Activated CD4-positive, CD25-positive, alpha-beta regulatory T cell treated with anti-CD3 and anti-CD28 coated beads, Interleukin-2, amount 50 U/mL, for 24 hours (primary cell): ENCODE measurements at regions not wholly inside any gene's neighbourhood (a gene's known extent, or its start where the extent isn't known, plus 50 kb on each side); places are given as distances from the start of the nearest gene placed in this dataset.
"Not testable (repeated sequence)": the region's sequence is repeated elsewhere in the genome, so short reads cannot be mapped to it uniquely, and the experiment has no call there.

Source experiments
- ATAC-seq, 2 donors: fragments of 150-1000 bp; cut with Tn5 transposase; one replicate each; pipeline ENCODE4 v1.10.0; 2021; ENCODE audit warnings: mild to moderate bottlenecking in 1 of 2, moderate library complexity in 1 of 2

DNA sequence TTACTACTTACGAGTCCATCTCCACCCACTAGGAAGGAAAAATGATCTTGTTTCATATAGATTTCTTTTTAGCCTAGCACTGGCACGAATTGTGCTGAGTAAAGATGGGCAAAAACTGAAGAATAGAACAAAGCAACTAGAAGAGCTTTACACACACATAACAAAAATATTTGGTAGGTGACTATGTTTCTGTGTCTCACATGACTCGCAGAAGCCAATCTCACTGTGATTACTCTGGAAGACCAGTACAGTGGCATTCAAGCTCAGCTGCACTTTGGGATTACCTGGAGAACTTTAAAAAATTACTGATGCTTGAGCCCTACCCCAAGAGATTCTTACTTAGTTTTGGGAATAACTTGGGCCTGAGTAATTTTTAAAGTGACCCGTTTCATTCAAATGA is 378.7 kb downstream of the METTL4 start:
- no peak for ATAC-seq

DNA sequence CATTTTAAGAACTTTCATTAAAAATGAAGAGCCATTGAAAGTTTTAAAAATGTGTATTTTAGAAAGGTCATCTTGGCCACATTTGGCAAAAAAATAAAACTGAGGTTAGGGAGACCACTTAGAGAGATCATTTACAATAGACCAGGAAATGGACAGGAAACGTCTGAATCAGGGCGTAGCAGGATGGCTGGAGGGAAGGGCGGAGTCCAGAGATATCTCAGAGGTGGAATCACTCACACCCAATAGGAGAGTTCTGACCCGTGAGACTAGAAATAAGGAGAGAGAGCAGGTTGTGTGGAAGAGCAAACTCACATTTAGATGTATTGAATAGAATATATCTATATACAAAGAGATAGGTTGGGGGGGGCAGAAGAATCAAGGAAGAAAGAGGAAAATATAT is 373.4 kb downstream of the METTL4 start:
- ATAC-seq: no peak

DNA sequence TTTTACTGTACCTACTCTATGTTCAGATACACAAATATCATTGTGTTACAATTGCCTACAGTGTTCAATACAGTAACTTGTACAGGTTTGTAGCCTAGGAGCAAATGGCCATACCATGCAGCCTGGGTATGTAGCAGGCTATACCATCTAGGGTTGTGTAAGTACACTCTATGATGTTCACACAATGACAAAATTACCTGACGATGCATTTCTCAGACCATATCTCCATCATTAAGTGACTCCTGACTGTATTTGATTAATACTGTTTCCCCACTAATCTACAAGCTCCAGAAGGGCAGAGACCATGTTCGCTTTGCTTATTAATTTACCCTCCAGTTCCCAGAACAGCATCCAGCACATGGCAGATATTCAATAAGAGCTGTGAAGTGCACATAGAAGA is 372.2 kb downstream of the METTL4 start:
- no peak for ATAC-seq

DNA sequence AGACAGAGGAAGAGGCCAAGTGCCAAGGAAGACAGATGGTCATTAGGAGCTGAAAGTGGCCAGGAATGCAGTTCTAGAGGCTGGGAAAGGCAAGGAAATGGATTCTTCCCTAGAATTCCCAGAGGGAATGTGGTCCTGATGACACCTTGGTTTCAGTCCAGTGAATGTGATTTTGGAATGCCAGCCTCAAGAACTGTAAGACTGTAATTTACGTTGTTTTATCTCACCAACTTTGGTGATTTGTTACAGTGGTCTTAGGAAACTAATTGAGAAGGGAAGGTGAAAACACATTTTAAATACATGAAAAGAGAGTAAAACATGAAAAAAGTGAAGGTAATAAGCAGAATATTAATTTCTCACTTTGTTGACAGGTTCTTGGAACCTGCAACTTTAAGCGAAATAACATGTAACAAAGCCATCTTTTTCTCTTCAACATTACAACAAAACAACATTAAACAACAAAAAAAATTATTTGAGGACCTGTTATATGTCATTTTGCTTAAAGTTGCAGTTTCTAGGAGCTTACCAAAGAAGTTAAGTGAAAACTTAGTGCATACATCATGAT is 370.2 kb downstream of the METTL4 start:
- ATAC-seq: no peak

DNA sequence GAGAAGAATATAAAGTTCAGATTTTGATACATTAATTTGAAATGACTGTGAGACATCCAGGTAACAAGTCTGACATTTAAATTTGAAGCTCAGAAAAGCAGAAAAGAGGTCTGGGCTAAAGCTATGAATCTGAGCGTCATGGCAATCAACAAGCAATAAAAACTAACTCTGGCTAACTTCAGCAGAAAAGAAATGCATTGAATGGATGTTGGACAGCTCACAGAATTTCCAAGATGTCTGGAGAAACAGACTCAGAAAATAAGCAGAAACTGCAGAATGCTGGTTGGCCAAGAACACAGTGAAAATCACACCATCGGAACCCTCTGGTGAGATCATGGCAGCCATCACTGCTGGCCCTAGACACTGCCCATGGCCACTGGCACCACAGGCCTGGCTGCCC is 366.6 kb downstream of the METTL4 start:
- ATAC-seq: no peak

DNA sequence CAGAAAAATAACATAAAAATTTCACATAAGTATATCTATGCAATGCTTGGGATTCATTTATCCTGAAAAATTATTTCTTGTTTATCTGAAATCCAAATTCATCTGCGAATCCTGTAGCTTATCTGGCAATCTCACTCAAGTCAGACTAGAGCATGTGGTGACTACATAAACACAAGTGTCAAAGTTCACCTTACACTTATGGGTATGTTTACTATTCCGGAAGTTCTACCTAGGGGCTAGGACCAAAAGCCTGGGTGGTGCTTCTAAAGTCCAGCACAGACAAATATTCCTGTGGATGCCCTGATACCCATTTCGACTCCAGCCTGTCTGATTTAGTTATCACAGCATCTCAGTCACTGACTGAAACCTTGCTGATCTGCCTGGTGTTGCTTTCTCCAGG is 364.0 kb downstream of the METTL4 start:
- no peak for ATAC-seq

DNA sequence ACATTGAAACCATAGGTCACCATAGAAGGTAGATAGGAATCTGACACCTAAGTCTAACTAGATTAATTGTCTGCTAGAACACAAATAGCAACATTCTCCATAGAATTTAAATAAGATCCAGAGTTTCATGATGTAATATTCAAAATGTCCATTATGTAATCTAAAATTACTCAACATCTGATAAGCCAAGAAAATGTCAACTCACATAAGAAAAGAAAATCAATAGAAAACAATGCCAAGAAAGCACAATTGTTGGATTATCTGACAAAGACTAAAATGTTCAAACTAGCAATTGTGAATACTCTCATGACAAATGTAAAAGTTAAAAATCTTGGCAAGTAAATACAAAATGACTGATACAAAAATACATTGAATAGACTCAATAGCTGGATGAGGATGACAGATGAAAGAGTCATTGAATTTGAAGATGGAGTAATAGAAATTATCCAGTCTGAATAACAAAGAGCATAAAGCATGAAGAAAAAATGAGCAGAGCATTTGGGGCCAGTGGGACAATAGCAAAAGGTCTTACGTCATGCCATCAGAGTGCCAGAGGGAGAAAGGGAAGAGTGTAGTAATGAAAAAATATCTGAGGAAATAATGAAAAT is 358.6 kb downstream of the METTL4 start:
- no peak for ATAC-seq

DNA sequence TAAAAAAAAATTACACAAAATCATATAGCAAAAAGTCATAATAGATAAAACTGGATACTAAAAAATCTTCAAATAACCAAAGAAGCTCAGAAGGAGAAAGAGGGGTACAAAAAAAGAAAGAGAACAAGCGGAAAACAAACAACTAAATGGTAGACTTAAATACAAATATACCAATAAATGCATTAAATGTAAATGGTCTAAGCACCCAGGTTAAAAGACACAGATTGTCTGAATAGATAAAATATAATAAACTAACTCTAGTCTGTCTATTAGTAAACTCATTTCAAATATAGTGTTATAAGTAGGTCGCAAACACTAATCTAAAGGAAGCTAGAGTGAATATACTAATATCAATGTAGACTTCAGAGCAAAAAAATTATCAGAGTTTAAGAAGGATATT is 357.4 kb downstream of the METTL4 start:
- no peak for ATAC-seq

DNA sequence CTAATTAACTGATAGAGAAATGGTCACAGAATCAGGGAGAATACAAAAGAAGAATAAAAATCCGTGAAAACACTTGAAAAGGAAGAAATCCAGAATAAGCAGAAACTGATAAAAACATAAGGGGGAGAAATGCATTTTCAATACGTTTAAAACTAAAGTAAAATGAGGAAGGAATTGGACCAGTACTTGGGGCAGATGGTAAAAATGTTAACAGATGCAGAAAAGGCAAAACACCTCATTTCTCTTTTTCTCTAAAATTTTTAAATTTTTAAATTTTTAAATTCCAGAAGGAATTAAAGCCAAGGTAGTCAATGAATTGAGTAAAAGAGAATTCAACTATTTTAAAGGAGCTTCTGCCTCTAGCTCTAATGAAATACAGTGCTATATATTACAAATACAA is 353.9 kb downstream of the METTL4 start:
- no peak for ATAC-seq

DNA sequence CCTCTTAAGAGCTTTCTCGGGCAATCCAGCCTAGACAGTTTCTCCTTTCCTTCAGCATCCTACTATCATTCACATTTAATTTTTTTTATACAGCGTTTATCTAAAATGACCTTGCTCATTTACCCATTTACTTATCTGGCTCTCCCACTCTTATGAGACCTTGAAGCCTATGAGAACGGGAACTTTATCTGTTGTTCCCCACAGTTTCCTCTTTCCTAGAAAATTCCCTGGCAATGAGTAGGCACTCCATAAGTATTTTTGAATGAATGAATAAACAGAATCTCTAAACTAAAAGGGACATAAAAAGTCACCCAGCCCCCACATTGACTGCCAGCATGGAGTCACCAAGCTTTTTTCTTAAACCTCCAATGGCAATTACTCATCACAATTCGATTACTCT is 353.2 kb downstream of the METTL4 start:
- no peak for ATAC-seq

DNA sequence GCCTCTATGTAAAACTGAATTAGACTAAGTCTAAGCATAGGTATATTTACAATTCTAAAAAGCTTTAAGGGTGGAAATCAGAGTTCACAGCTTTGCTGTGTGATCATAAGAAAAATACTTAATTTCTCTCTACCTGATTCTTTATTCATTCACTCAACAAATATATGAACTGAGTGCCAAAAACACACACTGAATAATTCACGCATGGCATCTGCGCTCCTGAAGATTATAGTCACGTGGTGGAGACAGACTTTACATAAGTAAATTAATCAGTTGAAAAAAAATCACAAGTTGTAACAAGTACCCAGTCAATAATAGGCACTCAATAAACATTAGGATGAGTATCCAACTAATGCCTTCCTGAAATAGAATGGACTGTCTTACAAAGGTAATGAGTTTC is 351.6 kb downstream of the METTL4 start:
- ATAC-seq: no peak

DNA sequence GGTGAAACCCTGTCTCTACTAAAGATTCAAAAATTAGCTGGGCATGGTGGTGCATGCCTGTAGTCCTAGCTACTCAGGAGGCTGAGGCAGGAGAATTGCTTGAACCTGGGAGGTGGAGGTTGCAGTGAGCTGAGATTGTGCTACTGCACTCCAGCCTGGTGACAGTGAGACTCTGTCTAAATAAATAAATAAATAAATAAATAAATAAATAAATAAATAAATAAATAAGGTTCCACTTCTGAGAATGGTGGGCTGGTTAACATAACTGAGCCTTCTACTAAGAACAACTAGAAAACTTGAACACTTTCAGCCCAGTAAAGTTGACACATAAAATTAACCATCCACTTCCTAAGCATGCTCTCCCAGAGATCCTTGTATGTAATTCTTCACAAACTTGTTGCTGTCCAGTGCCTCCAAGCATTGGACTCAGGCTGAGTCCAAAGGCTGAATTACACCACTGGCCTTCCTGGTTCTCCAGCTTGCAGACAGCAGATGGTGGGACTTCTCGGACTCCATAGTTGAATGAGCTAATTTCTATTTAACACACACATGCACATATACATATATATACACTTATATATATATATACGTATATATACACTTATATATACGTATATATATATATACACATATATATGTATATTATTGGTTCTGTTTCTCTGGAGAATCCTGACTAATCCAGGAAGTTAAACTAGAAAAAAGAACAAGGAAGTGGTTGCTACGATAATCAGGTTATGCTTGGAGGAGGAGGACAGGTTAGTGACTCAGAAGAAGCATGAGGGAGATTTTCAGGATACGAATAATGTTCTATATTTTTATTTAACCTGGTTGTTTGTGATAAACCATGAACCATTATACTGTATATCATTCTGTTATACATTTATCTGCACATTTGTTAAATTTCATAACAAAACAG is 348.8 kb downstream of the METTL4 start:
- no peak for ATAC-seq

DNA sequence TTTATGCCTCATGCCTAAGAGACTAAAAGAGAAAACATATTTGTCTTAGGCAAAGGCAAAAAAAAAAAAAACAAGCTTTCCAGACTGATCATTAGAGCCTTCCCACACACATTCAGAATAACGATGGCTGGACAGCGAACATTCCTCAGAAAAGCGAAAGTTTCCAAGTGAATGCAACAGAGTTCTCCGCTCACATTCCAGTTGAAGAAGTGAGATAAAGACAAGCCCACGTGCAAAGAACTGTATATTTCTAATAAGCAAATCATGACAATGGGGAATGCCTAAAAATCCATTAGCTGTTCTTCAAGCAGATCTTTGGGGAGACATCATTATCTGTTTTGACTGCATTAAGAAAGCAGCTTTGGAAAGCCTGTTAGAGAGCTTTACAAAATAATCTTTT is 347.9 kb downstream of the METTL4 start:
- no peak for ATAC-seq

DNA sequence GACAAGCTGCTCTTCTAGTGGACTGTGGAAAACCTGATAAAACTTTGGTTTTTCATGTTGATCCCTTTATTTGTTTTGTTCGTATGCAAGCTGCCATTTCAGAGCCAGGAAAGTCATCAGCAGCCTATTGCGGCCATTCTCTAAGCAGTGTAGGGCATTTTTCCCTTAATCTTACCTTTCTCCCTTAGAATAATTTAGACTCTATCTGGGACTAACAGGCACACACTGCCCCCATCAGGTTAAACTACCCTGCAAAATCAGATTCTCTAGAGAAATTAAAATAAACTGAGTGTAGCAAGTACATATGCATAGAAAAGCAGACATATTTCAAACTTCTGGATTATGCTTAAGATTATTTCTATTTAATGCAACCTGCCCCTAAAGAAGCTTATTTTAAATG is 347.5 kb downstream of the METTL4 start:
- ATAC-seq: no peak

DNA sequence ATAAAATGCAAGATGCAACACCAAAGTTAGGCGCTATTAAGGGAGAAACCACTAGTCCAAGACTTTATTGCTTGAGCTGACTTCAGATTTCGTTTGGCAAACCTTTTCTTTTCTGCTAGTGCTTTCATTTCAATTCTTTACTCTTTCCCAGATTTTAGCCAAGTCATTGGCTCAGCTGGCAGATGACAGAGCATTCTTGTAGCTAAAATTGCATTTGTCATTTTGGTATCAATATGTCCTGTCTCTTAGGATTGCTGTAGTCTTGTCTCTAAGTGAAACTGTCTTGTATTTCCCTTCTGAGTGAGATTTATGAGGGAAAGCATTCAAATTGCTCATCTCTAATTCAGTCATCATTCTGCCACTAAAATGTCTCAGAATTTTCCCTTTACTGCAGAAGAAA is 335.1 kb downstream of the METTL4 start:
- ATAC-seq: no peak

DNA sequence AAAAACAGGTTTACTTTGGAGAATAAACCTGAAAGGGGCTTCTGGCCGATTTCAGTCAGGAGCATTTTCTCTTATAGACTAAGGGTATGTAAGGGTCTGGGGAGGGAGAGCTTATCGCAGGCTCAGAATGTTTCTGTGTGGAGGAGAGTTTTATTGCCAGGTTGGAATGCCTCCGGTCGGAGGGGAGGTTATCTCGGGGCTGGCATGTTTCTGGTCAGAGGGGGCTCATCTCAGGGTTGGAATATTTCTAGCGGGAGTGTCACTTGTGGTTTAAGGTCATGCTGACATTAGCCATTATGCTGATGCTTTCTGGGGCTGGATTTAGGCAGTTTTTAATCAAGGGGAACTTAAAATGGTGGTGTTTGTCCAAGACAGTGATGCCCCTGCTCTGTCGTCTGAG is 333.6 kb downstream of the METTL4 start:
- ATAC-seq: no peak

DNA sequence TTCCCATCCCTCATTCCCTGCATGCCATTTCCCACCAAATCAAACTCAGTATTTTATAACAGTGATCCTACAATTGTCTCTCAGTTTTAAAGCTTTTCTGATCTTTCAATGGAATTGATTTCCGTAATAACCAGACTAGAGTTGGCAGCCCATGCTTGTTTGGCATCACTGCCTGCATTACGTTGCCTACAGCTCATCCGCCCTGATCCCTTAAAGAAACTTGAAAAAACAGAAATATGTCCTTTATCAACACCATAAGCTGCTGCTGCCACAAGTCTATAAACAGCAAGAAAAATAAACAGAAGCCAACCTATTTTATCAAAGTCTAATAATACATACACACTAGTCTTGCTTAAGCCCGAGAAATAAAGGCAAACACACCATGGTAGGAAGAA is 331.0 kb downstream of the METTL4 start:
- ATAC-seq: no peak

DNA sequence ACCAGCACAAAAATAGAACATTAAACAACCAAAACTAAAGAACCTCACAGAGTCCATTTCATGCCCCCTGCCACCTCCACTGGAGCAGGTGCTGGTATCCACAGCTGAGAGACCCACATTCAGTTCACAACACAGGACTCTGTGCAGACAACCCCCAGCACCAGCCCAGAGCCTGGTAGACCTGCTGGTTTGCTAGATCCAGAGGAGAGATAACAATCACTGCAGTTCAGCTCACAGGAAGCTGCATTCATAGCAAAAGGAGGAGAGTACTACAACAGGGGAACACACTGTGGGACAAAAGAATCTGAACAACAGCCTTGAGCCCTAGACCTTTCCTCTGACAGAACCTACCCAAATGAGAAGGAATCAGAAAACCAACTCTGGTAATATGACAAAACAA is 326.7 kb downstream of the METTL4 start:
- ATAC-seq: no peak

DNA sequence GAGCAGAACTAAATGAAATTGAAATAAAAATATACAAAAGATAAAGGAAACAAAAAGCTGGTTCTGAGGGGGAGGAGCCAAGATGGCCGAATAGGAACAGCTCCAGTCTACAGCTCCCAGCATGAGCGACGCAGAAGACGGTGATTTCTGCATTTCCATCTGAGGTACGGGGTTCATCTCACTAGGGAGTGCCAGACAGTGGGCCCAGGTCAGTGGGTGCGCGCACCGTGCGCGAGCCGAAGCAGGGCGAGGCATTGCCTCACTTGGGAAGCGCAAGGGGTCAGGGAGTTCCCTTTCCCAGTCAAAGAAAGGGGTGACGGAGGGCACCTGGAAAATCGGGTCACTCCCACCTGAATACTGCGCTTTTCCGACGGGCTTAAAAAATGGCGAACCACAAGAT is 324.2 kb downstream of the METTL4 start:
- ATAC-seq: not testable (repeated sequence)

DNA sequence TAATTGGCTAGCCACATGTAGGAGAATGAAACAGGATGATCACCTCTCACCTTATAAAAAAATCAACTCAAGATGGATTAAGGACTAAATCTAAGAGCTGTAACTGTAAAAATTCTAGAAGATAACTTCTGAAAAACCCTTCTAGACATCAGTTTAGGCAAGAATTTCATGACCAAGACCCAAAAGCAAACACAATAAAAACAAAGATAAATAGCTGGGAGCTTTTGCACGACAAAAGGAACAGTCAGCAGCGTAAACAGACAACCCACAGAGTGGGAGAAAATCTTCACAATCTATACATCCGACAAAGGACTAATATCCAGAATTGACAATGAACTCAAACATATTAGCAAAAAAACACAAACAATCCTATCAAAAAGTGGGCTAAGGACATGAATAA is 316.3 kb downstream of the METTL4 start:
- no peak for ATAC-seq

DNA sequence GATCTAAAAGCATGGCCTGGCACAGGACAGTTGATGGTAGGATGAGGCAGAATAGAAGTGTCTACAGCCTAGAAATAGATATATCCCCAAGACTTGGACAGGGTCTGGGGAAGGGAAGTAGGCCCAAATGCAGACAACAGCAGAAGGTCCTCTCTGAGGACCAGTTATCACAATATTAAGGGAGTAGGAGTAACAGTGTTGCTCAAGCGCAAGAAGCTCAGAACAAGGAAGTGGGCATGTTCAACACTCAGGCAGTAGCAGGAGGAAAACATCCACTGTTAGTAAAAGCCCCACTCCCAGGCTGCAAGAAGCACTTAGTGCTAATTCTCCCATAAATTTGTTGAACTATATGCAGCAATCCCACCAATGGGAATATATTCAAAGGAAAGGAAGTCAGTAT is 314.7 kb downstream of the METTL4 start:
- no peak for ATAC-seq

DNA sequence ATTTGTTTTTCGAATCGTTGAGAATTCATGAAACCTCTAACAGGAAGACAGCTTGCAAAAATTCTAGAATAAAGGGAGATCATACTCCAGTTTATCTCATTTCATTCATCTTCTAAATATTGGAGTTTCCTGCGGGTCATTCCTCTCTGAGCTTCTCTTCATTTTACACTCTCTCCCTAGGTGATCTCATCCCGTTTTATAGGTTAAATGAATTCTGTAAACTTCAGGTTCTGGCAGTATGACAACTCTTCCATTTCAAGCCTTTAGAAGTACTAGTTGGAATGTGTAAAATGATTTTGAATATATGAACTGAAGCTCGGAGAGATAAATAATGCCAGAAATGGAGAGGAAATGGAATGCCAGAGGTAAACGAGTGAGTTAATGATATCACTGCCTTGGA is 312.4 kb downstream of the METTL4 start:
- no peak for ATAC-seq

DNA sequence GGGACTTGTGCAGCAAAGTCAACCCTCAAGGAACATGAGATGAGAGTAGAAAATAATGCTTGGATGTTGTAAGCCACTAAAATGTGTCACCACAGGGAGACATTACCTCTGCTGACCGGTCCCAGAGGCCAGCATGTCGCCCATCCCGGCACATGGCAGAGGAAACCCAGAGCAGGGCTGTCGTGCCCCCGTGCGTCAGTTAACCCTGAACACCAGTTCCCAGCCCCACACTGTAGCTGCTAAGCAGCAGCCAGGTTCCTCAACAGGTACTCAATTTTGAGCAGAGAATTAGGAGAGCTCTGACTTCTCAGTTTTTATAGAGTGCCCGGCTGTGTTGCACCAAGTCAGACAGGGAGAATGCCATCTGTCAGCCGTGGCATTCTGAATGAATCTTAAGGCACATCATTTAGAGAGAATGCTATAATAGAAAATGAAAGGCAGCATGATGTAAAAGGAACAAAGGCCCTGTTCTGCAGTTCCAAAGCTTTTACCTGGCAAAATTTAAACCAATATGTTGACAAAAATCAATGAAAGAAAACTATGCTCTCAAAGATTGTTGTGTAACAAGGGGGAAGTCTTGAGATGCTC is 307.9 kb downstream of the METTL4 start:
- no peak for ATAC-seq

DNA sequence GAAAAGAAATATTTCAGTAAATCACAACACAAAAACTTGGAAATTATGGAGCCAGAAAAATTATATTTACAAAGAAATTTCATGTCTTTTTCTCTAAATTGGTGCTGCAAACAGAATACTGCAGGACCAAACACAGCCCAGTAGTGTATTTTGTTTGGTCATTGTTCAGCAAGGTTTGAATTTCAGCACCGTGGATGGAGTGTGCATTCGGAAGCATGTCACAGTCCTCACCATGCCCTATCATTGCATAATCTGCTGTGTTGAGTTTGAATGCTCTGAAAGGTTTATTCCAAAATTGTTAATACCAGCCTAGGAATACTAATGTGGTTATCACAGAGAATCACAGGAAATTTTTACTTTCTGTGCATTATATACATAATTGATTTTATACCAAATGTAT is 296.7 kb downstream of the METTL4 start:
- ATAC-seq: no peak
